ENCODE measurements at regions not wholly inside any gene's neighbourhood (a gene's known extent, or its start where the extent isn't known, plus 50 kb on each side); places are given as distances from the start of the nearest gene placed in this dataset.

- TF ChIP-seq, protein P1, sequence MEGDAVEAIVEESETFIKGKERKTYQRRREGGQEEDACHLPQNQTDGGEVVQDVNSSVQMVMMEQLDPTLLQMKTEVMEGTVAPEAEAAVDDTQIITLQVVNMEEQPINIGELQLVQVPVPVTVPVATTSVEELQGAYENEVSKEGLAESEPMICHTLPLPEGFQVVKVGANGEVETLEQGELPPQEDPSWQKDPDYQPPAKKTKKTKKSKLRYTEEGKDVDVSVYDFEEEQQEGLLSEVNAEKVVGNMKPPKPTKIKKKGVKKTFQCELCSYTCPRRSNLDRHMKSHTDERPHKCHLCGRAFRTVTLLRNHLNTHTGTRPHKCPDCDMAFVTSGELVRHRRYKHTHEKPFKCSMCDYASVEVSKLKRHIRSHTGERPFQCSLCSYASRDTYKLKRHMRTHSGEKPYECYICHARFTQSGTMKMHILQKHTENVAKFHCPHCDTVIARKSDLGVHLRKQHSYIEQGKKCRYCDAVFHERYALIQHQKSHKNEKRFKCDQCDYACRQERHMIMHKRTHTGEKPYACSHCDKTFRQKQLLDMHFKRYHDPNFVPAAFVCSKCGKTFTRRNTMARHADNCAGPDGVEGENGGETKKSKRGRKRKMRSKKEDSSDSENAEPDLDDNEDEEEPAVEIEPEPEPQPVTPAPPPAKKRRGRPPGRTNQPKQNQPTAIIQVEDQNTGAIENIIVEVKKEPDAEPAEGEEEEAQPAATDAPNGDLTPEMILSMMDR (conservative IDR thresholded peaks at IDR 0.05; ENCODE audit: low read depth, low read length): no peak
- no peak for TF ChIP-seq EZH2 (IDR thresholded peaks at IDR 0.05; ENCODE audit: low read length, unreplicated experiment)
- no peak for TF ChIP-seq EZH2phosphoT487 (IDR thresholded peaks at IDR 0.05; ENCODE audit: borderline replicate concordance, low read length)
These were observed 251.4 kb downstream of the MSRB3 start for GRCh38 chr12:65529771-65530435.
